ENCODE measurements at regions not wholly inside any gene's neighbourhood (a gene's known extent, or its start where the extent isn't known, plus 50 kb on each side); places are given as distances from the start of the nearest gene placed in this dataset.
"Not testable (repeated sequence)": the region's sequence is repeated elsewhere in the genome, so short reads cannot be mapped to it uniquely, and the experiment has no call there.

DNA sequence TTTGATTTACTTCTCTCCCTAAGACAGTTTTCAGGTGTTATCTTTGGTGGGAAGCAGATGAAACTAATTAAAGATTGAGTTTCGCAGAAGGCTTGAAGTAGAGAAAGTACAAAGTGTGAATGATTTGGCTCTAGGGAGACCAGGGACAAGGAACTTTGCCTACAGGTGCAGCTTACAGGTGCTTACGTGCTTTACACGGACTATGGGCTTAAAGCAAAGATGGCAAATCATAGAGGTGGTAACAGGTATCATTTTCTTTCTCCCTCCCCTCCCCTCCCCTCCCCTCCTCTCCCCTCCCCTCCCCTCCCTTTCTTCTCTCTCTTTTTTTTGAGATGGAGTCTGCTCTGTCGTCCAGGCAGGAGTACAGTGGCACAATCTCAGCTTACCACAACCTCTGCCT, 136.3 kb downstream of the SLC35B3 start:
- H3K9me3 Mint-ChIP-seq (ENCODE audit: low read depth, unreplicated experiment): peaks cover 10% of the 10 kb centered on the region
- H3K4me3 Mint-ChIP-seq (ENCODE audit: low read depth, unreplicated experiment): no peak overlapping the region
- no peaks in the 10 kb centered on the region for H3K27me3 Mint-ChIP-seq (ENCODE audit: unreplicated experiment)
- H3K27ac Mint-ChIP-seq (ENCODE audit: unreplicated experiment): no peak overlapping the region
- H3K36me3 Mint-ChIP-seq (ENCODE audit: insufficient read depth, unreplicated experiment): no peaks in the 10 kb centered on the region
- no TSS peak for BruUV-seq (replicated peaks)
- DNase-seq: no peak
- no peaks in the 10 kb centered on the region for H3K4me1 Mint-ChIP-seq (ENCODE audit: low read depth, unreplicated experiment)
- CTCF ChIA-PET: no interaction called here
- no peak for TF ChIP-seq CTCF (IDR thresholded peaks at IDR 0.05; ENCODE audit: unreplicated experiment)
- intact Hi-C loops (cut with micrococcal nuclease; ENCODE audit: unreplicated experiment): no loop called here

DNA sequence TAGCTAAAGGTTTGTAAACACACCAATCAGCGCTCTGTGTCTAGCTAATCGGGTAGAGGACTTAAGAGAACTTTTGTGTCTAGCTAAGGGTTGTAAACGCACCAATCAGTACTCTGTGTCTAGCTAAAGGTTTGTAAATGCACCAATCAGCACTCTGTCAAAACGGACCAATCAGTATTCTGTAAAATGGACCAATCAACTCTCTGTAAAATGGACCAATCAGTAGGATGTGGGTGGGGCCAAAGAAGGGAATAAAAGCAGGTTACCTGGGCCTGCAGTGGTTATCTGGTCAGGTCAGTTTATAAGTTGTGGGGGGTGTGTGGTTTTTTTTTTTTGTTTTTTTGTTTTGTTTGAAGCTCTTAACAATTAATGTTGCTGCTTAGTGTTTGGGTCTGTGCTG, 152.4 kb downstream of the SLC35B3 start:
- CTCF ChIA-PET: interaction anchor here (0.7 kb wide), 1 partner anchor 200 kb away, joined by 3 read pairs; no protein-coding TSS in a partner anchor
- BruUV-seq (replicated peaks): not testable (repeated sequence)

DNA sequence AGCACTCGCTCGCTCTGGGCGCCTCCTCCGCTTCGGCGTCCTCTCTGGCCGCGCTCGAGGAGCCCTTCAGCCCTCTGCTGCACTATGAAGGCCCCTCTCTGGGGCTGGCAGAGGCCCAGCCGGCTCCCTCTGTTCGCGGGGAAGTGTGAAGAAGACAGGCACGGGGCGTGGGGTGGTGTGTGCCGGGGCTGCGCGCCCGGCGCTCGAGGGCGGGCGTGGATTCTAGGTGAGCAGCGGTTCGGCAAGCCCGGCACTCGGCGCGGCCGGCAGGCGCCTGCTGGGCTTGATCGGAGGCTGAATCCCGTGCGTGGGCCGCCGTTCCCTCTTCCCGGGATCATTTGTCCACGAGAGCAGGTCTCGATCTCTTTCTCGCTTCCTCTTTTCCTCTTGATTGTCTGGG, 153.0 kb downstream of the SLC35B3 start:
- DNase-seq: no peak
- Mint-ChIP-seq H3K36me3 (ENCODE audit: insufficient read depth, unreplicated experiment) (no peaks in the 10 kb centered on the region), H3K27ac (ENCODE audit: unreplicated experiment) (no peak overlapping the region), H3K4me1 (ENCODE audit: low read depth, unreplicated experiment) (no peaks in the 10 kb centered on the region), H3K27me3 (ENCODE audit: unreplicated experiment) (peaks cover 4% of the 10 kb centered on the region), H3K9me3 (ENCODE audit: low read depth, unreplicated experiment) (no peaks in the 10 kb centered on the region), H3K4me3 (ENCODE audit: low read depth, unreplicated experiment) (no peak overlapping the region)
- intact Hi-C loops (cut with micrococcal nuclease; ENCODE audit: unreplicated experiment): no loop called here
- CTCF ChIA-PET: interaction anchor here (0.6 kb wide), 1 partner anchor 138 kb away, joined by 4 read pairs; no protein-coding TSS in a partner anchor
- BruUV-seq (replicated peaks): no TSS peak
- TF ChIP-seq CTCF (IDR thresholded peaks at IDR 0.05; ENCODE audit: unreplicated experiment): no peak

More for the DNA sequence above, 152.4 kb downstream of the SLC35B3 start:
- H3K36me3 Mint-ChIP-seq (ENCODE audit: insufficient read depth, unreplicated experiment); H3K27ac Mint-ChIP-seq (ENCODE audit: unreplicated experiment); DNase-seq; H3K27me3 Mint-ChIP-seq (ENCODE audit: unreplicated experiment); H3K4me1 Mint-ChIP-seq (ENCODE audit: low read depth, unreplicated experiment); H3K4me3 Mint-ChIP-seq (ENCODE audit: low read depth, unreplicated experiment); intact Hi-C loops (cut with micrococcal nuclease; ENCODE audit: unreplicated experiment); H3K9me3 Mint-ChIP-seq (ENCODE audit: low read depth, unreplicated experiment): not testable (repeated sequence)

DNA sequence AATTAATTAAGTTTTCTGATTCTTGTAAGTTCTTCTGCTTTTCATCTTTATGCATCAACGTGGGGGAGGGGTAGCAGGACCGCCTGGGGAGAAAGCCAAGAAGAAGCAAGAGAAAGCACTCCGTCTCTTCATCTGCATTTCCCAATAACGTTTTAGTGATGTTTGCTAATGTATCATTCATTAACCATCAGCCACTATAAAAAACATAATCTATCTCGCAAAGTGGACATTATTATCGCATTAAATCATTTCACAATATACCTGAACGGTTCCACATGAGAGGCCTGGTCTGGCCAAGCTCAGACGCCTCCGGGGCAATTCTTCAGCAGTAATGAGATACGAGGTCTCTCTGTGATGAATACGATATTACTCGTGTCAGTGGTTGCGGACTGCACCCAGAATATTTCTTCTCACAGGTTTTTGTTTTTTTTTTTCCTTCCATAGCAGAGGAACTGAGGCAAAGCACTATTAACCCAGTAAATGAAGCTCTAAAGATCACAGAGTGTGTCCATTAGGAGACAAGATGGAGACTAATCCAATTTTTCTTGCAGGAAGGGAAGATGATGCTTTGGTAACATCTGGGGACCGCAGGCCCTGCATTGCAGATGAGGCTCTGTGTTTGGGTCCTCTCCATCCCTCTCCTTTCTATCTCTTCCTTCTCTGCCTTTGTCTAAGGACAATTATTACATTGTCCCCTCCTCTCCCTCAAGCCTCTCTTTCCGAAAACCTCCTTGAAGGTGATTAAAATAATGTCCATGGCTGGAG, 156.1 kb downstream of the SLC35B3 start:
- peaks cover 25% of the 10 kb centered on the region for H3K27me3 Mint-ChIP-seq (ENCODE audit: unreplicated experiment)
- no peak for DNase-seq
- intact Hi-C loops (cut with micrococcal nuclease; ENCODE audit: unreplicated experiment): no loop called here
- no peak for TF ChIP-seq CTCF (IDR thresholded peaks at IDR 0.05; ENCODE audit: unreplicated experiment)
- no peak overlapping the region for H3K4me3 Mint-ChIP-seq (ENCODE audit: low read depth, unreplicated experiment)
- H3K27ac Mint-ChIP-seq (ENCODE audit: unreplicated experiment): no peak overlapping the region
- CTCF ChIA-PET: interaction anchor here (0.7 kb wide), 1 partner anchor 90 kb away, joined by 5 read pairs; no protein-coding TSS in a partner anchor
- BruUV-seq (replicated peaks): no TSS peak
- no peaks in the 10 kb centered on the region for H3K9me3 Mint-ChIP-seq (ENCODE audit: low read depth, unreplicated experiment)
- H3K4me1 Mint-ChIP-seq (ENCODE audit: low read depth, unreplicated experiment): no peaks in the 10 kb centered on the region
- no peaks in the 10 kb centered on the region for H3K36me3 Mint-ChIP-seq (ENCODE audit: insufficient read depth, unreplicated experiment)

- no peak for DNase-seq
- CTCF ChIA-PET: no interaction called here
- Mint-ChIP-seq H3K9me3 (ENCODE audit: low read depth, unreplicated experiment) (no peaks in the 10 kb centered on the region), H3K4me3 (ENCODE audit: low read depth, unreplicated experiment) (no peak overlapping the region), H3K27ac (ENCODE audit: unreplicated experiment) (no peak overlapping the region), H3K36me3 (ENCODE audit: insufficient read depth, unreplicated experiment) (no peaks in the 10 kb centered on the region), H3K4me1 (ENCODE audit: low read depth, unreplicated experiment) (no peaks in the 10 kb centered on the region), H3K27me3 (ENCODE audit: unreplicated experiment) (peaks cover 25% of the 10 kb centered on the region)
- no peak for TF ChIP-seq CTCF (IDR thresholded peaks at IDR 0.05; ENCODE audit: unreplicated experiment)
- intact Hi-C loops (cut with micrococcal nuclease; ENCODE audit: unreplicated experiment): no loop called here
- BruUV-seq (replicated peaks): no TSS peak
Observed at GRCh38 chr6:8278562-8278961, 156.8 kb downstream of the SLC35B3 start.

Measured in Calu3 (cell line).